ENCODE measurements at regions not wholly inside any gene's neighbourhood (a gene's known extent, or its start where the extent isn't known, plus 50 kb on each side); places are given as distances from the start of the nearest gene placed in this dataset.

DNA sequence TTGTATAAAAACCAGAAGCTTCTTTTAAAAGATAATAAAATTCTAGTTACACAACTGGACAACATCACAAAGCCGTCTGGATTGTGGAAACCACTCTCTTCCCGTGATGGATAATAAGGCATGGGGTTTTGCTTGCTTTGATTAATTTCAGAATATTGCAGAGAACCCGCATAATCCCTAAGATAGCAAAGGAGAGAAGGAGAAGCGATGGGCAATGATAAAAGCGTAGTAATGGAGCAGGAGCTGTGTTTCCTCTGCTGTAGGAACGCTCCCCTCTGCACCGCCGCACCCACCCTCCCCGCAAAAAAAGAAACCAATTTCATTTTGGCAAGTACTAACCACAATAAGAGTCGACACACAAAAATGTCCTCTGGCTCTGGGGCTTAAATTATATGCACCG, 340.9 kb upstream of the PSMD7 start:
- Histone ChIP-seq H3K36me3 (ENCODE audit: control insufficient read depth, insufficient read depth, low read length) (no peaks in the 10 kb centered on the region), H3K4me1 (ENCODE audit: control insufficient read depth, insufficient read depth, low read length) (no peaks in the 10 kb centered on the region), H3K27me3 (ENCODE audit: control insufficient read depth, insufficient read depth, low read length) (no peaks in the 10 kb centered on the region; the same call in 1 of the 2 replicates), H3K9me3 (ENCODE audit: control insufficient read depth, insufficient read depth, low read depth, low read length) (no peaks in the 10 kb centered on the region), H3K27ac (ENCODE audit: low read length) (no peak overlapping the region), H3K4me3 (ENCODE audit: low read depth in 2 of 2, low read length in 2 of 2) (no peak overlapping the region)
- BruUV-seq (replicated peaks): no TSS peak
- ChIA-PET POLR2A (no interaction called here), CTCF (interaction anchor here (0.7 kb wide), 1 partner anchor 77 kb away, joined by 3 read pairs; no protein-coding TSS in a partner anchor)
- DNase-seq (ENCODE audit: low read depth, low spot score): no peak
- in situ Hi-C loops (cut with HindIII; ENCODE audit: low pct_unique_long_range_greater_than_20kb, low sequenced_read_pairs): no loop called here
- TF ChIP-seq POLR2AphosphoS5 (IDR thresholded peaks at IDR 0.05; ENCODE audit: low read depth, low read length): no peak
- TF ChIP-seq TCF7L2 (IDR thresholded peaks at IDR 0.05; ENCODE audit: low read depth, low read length): no peak
- TF ChIP-seq, protein P1, sequence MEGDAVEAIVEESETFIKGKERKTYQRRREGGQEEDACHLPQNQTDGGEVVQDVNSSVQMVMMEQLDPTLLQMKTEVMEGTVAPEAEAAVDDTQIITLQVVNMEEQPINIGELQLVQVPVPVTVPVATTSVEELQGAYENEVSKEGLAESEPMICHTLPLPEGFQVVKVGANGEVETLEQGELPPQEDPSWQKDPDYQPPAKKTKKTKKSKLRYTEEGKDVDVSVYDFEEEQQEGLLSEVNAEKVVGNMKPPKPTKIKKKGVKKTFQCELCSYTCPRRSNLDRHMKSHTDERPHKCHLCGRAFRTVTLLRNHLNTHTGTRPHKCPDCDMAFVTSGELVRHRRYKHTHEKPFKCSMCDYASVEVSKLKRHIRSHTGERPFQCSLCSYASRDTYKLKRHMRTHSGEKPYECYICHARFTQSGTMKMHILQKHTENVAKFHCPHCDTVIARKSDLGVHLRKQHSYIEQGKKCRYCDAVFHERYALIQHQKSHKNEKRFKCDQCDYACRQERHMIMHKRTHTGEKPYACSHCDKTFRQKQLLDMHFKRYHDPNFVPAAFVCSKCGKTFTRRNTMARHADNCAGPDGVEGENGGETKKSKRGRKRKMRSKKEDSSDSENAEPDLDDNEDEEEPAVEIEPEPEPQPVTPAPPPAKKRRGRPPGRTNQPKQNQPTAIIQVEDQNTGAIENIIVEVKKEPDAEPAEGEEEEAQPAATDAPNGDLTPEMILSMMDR (IDR thresholded peaks at IDR 0.05): no peak
- no peak for TF ChIP-seq SIN3A (IDR thresholded peaks at IDR 0.05; ENCODE audit: borderline replicate concordance, insufficient read depth, low read depth, low read length)
- TF ChIP-seq, protein P2, sequence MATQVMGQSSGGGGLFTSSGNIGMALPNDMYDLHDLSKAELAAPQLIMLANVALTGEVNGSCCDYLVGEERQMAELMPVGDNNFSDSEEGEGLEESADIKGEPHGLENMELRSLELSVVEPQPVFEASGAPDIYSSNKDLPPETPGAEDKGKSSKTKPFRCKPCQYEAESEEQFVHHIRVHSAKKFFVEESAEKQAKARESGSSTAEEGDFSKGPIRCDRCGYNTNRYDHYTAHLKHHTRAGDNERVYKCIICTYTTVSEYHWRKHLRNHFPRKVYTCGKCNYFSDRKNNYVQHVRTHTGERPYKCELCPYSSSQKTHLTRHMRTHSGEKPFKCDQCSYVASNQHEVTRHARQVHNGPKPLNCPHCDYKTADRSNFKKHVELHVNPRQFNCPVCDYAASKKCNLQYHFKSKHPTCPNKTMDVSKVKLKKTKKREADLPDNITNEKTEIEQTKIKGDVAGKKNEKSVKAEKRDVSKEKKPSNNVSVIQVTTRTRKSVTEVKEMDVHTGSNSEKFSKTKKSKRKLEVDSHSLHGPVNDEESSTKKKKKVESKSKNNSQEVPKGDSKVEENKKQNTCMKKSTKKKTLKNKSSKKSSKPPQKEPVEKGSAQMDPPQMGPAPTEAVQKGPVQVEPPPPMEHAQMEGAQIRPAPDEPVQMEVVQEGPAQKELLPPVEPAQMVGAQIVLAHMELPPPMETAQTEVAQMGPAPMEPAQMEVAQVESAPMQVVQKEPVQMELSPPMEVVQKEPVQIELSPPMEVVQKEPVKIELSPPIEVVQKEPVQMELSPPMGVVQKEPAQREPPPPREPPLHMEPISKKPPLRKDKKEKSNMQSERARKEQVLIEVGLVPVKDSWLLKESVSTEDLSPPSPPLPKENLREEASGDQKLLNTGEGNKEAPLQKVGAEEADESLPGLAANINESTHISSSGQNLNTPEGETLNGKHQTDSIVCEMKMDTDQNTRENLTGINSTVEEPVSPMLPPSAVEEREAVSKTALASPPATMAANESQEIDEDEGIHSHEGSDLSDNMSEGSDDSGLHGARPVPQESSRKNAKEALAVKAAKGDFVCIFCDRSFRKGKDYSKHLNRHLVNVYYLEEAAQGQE (IDR thresholded peaks at IDR 0.05; ENCODE audit: insufficient read depth in 1 of 2, low read depth in 2 of 2, low read length in 1 of 2): no peak
- intact Hi-C loops (cut with micrococcal nuclease; ENCODE audit: unreplicated experiment): loop anchor here (5.0 kb wide), 1 partner anchor 388 kb away; no protein-coding TSS in a partner anchor
- no peak for ATAC-seq

DNA sequence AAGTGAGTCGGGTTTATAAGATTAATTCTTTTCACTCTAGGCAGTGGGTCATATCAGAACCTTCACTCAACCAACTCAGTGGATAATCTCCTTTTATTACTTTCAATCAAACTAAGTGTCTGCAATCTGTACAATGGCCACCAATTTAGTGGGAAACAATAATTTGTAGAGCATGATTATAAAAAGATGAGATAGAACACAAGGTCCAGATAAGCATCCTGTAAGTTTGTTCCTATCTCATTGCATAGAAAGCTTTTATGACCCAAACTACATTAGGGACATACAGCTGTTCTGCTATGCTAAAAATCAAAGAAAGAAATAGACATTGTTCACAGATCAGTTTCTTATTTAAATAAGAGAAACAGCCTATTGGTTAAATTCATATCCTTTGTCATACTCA, 341.4 kb upstream of the PSMD7 start:
- H3K9me3 ChIP-seq (ENCODE audit: control insufficient read depth, insufficient read depth, low read depth, low read length): no peaks in the 10 kb centered on the region
- no peaks in the 10 kb centered on the region; the same call in 1 of the 2 replicates for H3K27me3 ChIP-seq (ENCODE audit: control insufficient read depth, insufficient read depth, low read length)
- no TSS peak for BruUV-seq (replicated peaks)
- ChIA-PET CTCF (no interaction called here), POLR2A (no interaction called here)
- TF ChIP-seq SIN3A (IDR thresholded peaks at IDR 0.05; ENCODE audit: borderline replicate concordance, insufficient read depth, low read depth, low read length) (no peak), TCF7L2 (IDR thresholded peaks at IDR 0.05; ENCODE audit: low read depth, low read length) (no peak), POLR2AphosphoS5 (IDR thresholded peaks at IDR 0.05; ENCODE audit: low read depth, low read length) (no peak)
- TF ChIP-seq, protein P2 (IDR thresholded peaks at IDR 0.05; ENCODE audit: insufficient read depth in 1 of 2, low read depth in 2 of 2, low read length in 1 of 2): no peak
- TF ChIP-seq, protein P1 (IDR thresholded peaks at IDR 0.05): no peak
- H3K36me3 ChIP-seq (ENCODE audit: control insufficient read depth, insufficient read depth, low read length): no peaks in the 10 kb centered on the region
- no peak overlapping the region for H3K4me3 ChIP-seq (ENCODE audit: low read depth in 2 of 2, low read length in 2 of 2)
- no peak overlapping the region for H3K27ac ChIP-seq (ENCODE audit: low read length)
- H3K4me1 ChIP-seq (ENCODE audit: control insufficient read depth, insufficient read depth, low read length): no peaks in the 10 kb centered on the region
- intact Hi-C loops (cut with micrococcal nuclease; ENCODE audit: unreplicated experiment) (loop anchor here (5.0 kb wide), 1 partner anchor 388 kb away; no protein-coding TSS in a partner anchor), in situ Hi-C loops (cut with HindIII; ENCODE audit: low pct_unique_long_range_greater_than_20kb, low sequenced_read_pairs) (no loop called here)
- ATAC-seq (no peak), DNase-seq (ENCODE audit: low read depth, low spot score) (no peak)

Measured in Panc1 (cell line).